ENCODE measurements at regions not wholly inside any gene's neighbourhood (a gene's known extent, or its start where the extent isn't known, plus 50 kb on each side); places are given as distances from the start of the nearest gene placed in this dataset.

GRCh38 chr4:145307763-145308430, 127.5 kb upstream of the OTUD4 start:
- Histone ChIP-seq H3K9me2 (replicated peaks; ENCODE audit: insufficient read depth) (no peaks in the 10 kb centered on the region), H3K4me2 (no peak overlapping the region), H3K27me3 (no peaks in the 10 kb centered on the region), H3K79me2 (no peaks in the 10 kb centered on the region), H3K36me3 (replicated peaks; ENCODE audit: insufficient read depth, low read depth) (no peaks in the 10 kb centered on the region), H2AFZ (no peak overlapping the region), H4K20me1 (ENCODE audit: insufficient read depth, poor library complexity, severe bottlenecking) (no peaks in the 10 kb centered on the region), H3K9me3 (ENCODE audit: low read depth) (no peaks in the 10 kb centered on the region), H3K27ac (no peak overlapping the region), H3K4me3 (no peak overlapping the region), H3K4me1 (ENCODE audit: insufficient read depth) (no peaks in the 10 kb centered on the region)
- TF ChIP-seq EZH2 (IDR thresholded peaks at IDR 0.05; ENCODE audit: borderline replicate concordance) (no peak), CTCF (IDR thresholded peaks at IDR 0.05; ENCODE audit: poor library complexity) (no peak), EZH2phosphoT487 (IDR thresholded peaks at IDR 0.05; ENCODE audit: low read depth, severe bottlenecking, unreplicated experiment) (no peak)
- WGBS (ENCODE audit: low lambda C conversion rate, missing lambda C conversion rate), result 92% methylated on average over 4 of the region's 4 CpGs
- no peak for DNase-seq (ENCODE audit: low spot score)

- TF ChIP-seq EZH2 (IDR thresholded peaks at IDR 0.05; ENCODE audit: borderline replicate concordance) (no peak), CTCF (IDR thresholded peaks at IDR 0.05; ENCODE audit: poor library complexity) (no peak), EZH2phosphoT487 (IDR thresholded peaks at IDR 0.05; ENCODE audit: low read depth, severe bottlenecking, unreplicated experiment) (no peak)
- Histone ChIP-seq H4K20me1 (ENCODE audit: insufficient read depth, poor library complexity, severe bottlenecking) (no peaks in the 10 kb centered on the region), H3K4me3 (no peak overlapping the region), H3K4me1 (ENCODE audit: insufficient read depth) (no peaks in the 10 kb centered on the region), H3K9me3 (ENCODE audit: low read depth) (no peaks in the 10 kb centered on the region), H3K36me3 (replicated peaks; ENCODE audit: insufficient read depth, low read depth) (no peaks in the 10 kb centered on the region), H3K79me2 (no peaks in the 10 kb centered on the region), H3K9me2 (replicated peaks; ENCODE audit: insufficient read depth) (no peaks in the 10 kb centered on the region), H3K27ac (no peak overlapping the region), H3K4me2 (no peak overlapping the region), H2AFZ (no peak overlapping the region), H3K27me3 (no peaks in the 10 kb centered on the region)
- WGBS (ENCODE audit: low lambda C conversion rate, missing lambda C conversion rate), result 85% methylated on average over 1 of the region's 1 CpG
- no peak for DNase-seq (ENCODE audit: low spot score)
Measured at GRCh38 chr4:145307120-145307519, 126.7 kb upstream of the OTUD4 start.

- Histone ChIP-seq H4K20me1 (ENCODE audit: insufficient read depth, poor library complexity, severe bottlenecking) (no peaks in the 10 kb centered on the region), H3K4me1 (ENCODE audit: insufficient read depth) (no peaks in the 10 kb centered on the region), H3K4me2 (no peak overlapping the region), H3K27ac (no peak overlapping the region), H3K9me2 (replicated peaks; ENCODE audit: insufficient read depth) (no peaks in the 10 kb centered on the region), H3K79me2 (no peaks in the 10 kb centered on the region), H2AFZ (no peak overlapping the region), H3K27me3 (no peaks in the 10 kb centered on the region), H3K36me3 (replicated peaks; ENCODE audit: insufficient read depth, low read depth) (no peaks in the 10 kb centered on the region), H3K4me3 (no peak overlapping the region), H3K9me3 (ENCODE audit: low read depth) (no peaks in the 10 kb centered on the region)
- DNase-seq (ENCODE audit: low spot score), result no peak
- 87% methylated on average over 3 of the region's 3 CpGs for WGBS (ENCODE audit: low lambda C conversion rate, missing lambda C conversion rate)
- TF ChIP-seq EZH2phosphoT487 (IDR thresholded peaks at IDR 0.05; ENCODE audit: low read depth, severe bottlenecking, unreplicated experiment) (no peak), CTCF (IDR thresholded peaks at IDR 0.05; ENCODE audit: poor library complexity) (no peak), EZH2 (IDR thresholded peaks at IDR 0.05; ENCODE audit: borderline replicate concordance) (no peak)
Measured at GRCh38 chr4:145302725-145303124, 122.3 kb upstream of the OTUD4 start.

All from hepatocyte (in vitro differentiated cells).